HG03457 (cell line): ENCODE measurements at regions not wholly inside any gene's neighbourhood (a gene's known extent, or its start where the extent isn't known, plus 50 kb on each side); places are given as distances from the start of the nearest gene placed in this dataset.

Source experiments
- ATAC-seq: cut with Tn5 transposase; IDR thresholded peaks from one replicate; pipeline ENCODE4 v1.9.1; 2021; ENCODE audit warnings: moderate number of reproducible peaks; ENCODE audit not compliant: unreplicated experiment

GRCh38 chr4:65139998-65140397, 530.3 kb downstream of the EPHA5 start:
- ATAC-seq, result no peak

- ATAC-seq, result no peak
Observed at GRCh38 chr4:65126200-65126599, 544.1 kb downstream of the EPHA5 start.

GRCh38 chr4:65120287-65120686, 550.0 kb downstream of the EPHA5 start:
- ATAC-seq, result no peak

GRCh38 chr4:65102419-65102818, 567.9 kb downstream of the EPHA5 start:
- no peak for ATAC-seq

- ATAC-seq, result no peak
Observed at GRCh38 chr4:65096630-65097029, 573.7 kb downstream of the EPHA5 start.

- ATAC-seq, result no peak
Observed at GRCh38 chr4:65089666-65090065, 580.6 kb downstream of the EPHA5 start.

- ATAC-seq, result no peak
Observed at GRCh38 chr4:65083076-65083475, 587.2 kb downstream of the EPHA5 start.

GRCh38 chr4:65071564-65071963, 598.7 kb downstream of the EPHA5 start:
- no peak for ATAC-seq

GRCh38 chr4:65069177-65069576, 601.1 kb downstream of the EPHA5 start:
- no peak for ATAC-seq

- ATAC-seq, result no peak
Observed at GRCh38 chr4:65066106-65066505, 604.2 kb downstream of the EPHA5 start.

- ATAC-seq, result no peak
Observed at GRCh38 chr4:65063601-65064000, 606.7 kb downstream of the EPHA5 start.

- ATAC-seq, result no peak
Observed at GRCh38 chr4:65050786-65051185, 619.5 kb downstream of the EPHA5 start.

- no peak for ATAC-seq
Observed at GRCh38 chr4:65046192-65047133, 623.8 kb downstream of the EPHA5 start.

- no peak for ATAC-seq
Observed at GRCh38 chr4:65033899-65034298, 624.6 kb upstream of the TECRL start.

GRCh38 chr4:65028592-65028991, 619.3 kb upstream of the TECRL start:
- no peak for ATAC-seq

- ATAC-seq, result no peak
Observed at GRCh38 chr4:65023883-65024670, 614.8 kb upstream of the TECRL start.

- no peak for ATAC-seq
Observed at GRCh38 chr4:65023081-65023480, 613.8 kb upstream of the TECRL start.

GRCh38 chr4:65021737-65022136, 612.5 kb upstream of the TECRL start:
- no peak for ATAC-seq

GRCh38 chr4:65021149-65021548, 611.9 kb upstream of the TECRL start:
- no peak for ATAC-seq

- no peak for ATAC-seq
Observed at GRCh38 chr4:65019775-65020174, 610.5 kb upstream of the TECRL start.

- no peak for ATAC-seq
Observed at GRCh38 chr4:65018313-65018712, 609.1 kb upstream of the TECRL start.

GRCh38 chr4:65014078-65014477, 604.8 kb upstream of the TECRL start:
- ATAC-seq, result no peak
